ENCODE measurements at regions not wholly inside any gene's neighbourhood (a gene's known extent, or its start where the extent isn't known, plus 50 kb on each side); places are given as distances from the start of the nearest gene placed in this dataset.

GRCh38 chr4:147044241-147044640 is 98.6 kb upstream of the TTC29 start:
- TF ChIP-seq POLR2A (IDR thresholded peaks at IDR 0.05) (no peak), CTCF (IDR thresholded peaks at IDR 0.05) (no peak)
- Histone ChIP-seq H3K4me1 (no peaks in the 10 kb centered on the region), H3K27ac (no peak overlapping the region), H3K9me3 (no peaks in the 10 kb centered on the region), H3K27me3 (no peaks in the 10 kb centered on the region), H3K36me3 (no peaks in the 10 kb centered on the region), H3K4me3 (no peak overlapping the region)
- ATAC-seq (no peak), DNase-seq (no peak)
- WGBS (ENCODE audit: insufficient coverage, low coverage, low lambda C conversion rate, missing lambda C conversion rate) = 34% methylated on average over 4 of the region's 4 CpGs
- intact Hi-C loops (cut with DNase I) = no loop called here

- Histone ChIP-seq H3K27ac (no peak overlapping the region), H3K4me3 (no peak overlapping the region), H3K27me3 (no peaks in the 10 kb centered on the region), H3K9me3 (no peaks in the 10 kb centered on the region), H3K36me3 (no peaks in the 10 kb centered on the region), H3K4me1 (no peaks in the 10 kb centered on the region)
- WGBS (ENCODE audit: insufficient coverage, low coverage, low lambda C conversion rate, missing lambda C conversion rate) = 43% methylated on average over 3 of the region's 5 CpGs
- intact Hi-C loops (cut with DNase I) = no loop called here
- ATAC-seq (no peak), DNase-seq (no peak)
- no peak for TF ChIP-seq CTCF (IDR thresholded peaks at IDR 0.05)
- no peak for TF ChIP-seq POLR2A (IDR thresholded peaks at IDR 0.05)
These were observed 104.3 kb upstream of the TTC29 start for GRCh38 chr4:147049946-147050345.

GRCh38 chr4:147050356-147050765 is 104.7 kb upstream of the TTC29 start:
- H3K27ac ChIP-seq = no peak overlapping the region
- intact Hi-C loops (cut with DNase I) = no loop called here
- no peaks in the 10 kb centered on the region for H3K36me3 ChIP-seq
- no peaks in the 10 kb centered on the region for H3K27me3 ChIP-seq
- H3K4me3 ChIP-seq = no peak overlapping the region
- no peak for ATAC-seq
- no peaks in the 10 kb centered on the region for H3K4me1 ChIP-seq
- DNase-seq = no peak
- no peaks in the 10 kb centered on the region for H3K9me3 ChIP-seq
- WGBS (ENCODE audit: insufficient coverage, low coverage, low lambda C conversion rate, missing lambda C conversion rate) = 33% methylated on average over 2 of the region's 2 CpGs
- TF ChIP-seq CTCF (IDR thresholded peaks at IDR 0.05) (no peak), POLR2A (IDR thresholded peaks at IDR 0.05) (no peak)

GRCh38 chr4:147052361-147052760 is 106.7 kb upstream of the TTC29 start:
- ATAC-seq = no peak
- WGBS (ENCODE audit: insufficient coverage, low coverage, low lambda C conversion rate, missing lambda C conversion rate) = 71% methylated on average over 2 of the region's 2 CpGs

More at GRCh38 chr4:147052361-147052760, 106.7 kb upstream of the TTC29 start:
- TF ChIP-seq POLR2A (IDR thresholded peaks at IDR 0.05) = no peak
- no peak for TF ChIP-seq CTCF (IDR thresholded peaks at IDR 0.05)
- intact Hi-C loops (cut with DNase I) = no loop called here
- H3K9me3 ChIP-seq = no peaks in the 10 kb centered on the region
- H3K27ac ChIP-seq = no peak overlapping the region
- H3K27me3 ChIP-seq = no peaks in the 10 kb centered on the region
- no peaks in the 10 kb centered on the region for H3K4me1 ChIP-seq
- no peak overlapping the region for H3K4me3 ChIP-seq
- no peaks in the 10 kb centered on the region for H3K36me3 ChIP-seq
- no peak for DNase-seq
